ENCODE measurements at regions not wholly inside any gene's neighbourhood (a gene's known extent, or its start where the extent isn't known, plus 50 kb on each side); places are given as distances from the start of the nearest gene placed in this dataset.
"Not testable (repeated sequence)": the region's sequence is repeated elsewhere in the genome, so short reads cannot be mapped to it uniquely, and the experiment has no call there.

DNA sequence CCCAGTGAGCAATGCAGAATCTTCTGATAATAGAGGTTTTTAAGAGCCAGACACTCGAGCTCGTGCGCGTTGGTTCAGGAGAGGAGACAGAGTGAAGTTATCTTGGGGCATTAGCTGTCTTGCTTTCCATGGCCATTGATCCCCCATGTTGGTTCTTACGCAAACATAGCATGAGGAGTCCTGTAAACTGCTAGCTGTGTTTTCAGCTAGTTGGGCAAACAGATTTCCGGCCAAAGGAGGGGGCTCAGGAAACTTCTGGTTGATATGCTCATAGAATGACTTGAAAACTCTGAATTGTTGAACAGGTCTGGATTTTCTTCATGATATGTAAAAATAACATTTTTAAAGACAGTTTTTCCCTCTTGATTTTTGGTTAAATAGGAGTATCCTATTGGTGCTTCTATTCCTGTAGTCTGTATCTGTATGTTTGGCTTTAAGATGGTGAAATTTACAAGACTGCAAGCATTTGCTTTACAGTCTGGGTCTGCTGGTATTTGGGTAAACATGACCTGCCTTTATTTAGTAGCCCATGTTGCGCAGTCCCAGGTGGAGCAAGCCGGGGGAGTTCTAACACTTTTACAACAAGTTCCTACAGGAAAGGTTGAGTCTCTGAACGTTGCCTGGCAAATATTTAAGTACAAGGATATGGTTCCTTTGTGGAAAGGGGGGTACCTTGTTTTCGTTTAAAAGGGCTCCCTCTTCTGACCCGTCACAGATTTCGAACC, 218.4 kb upstream of the KCND2 start:
- DNase-seq, result no peak

DNA sequence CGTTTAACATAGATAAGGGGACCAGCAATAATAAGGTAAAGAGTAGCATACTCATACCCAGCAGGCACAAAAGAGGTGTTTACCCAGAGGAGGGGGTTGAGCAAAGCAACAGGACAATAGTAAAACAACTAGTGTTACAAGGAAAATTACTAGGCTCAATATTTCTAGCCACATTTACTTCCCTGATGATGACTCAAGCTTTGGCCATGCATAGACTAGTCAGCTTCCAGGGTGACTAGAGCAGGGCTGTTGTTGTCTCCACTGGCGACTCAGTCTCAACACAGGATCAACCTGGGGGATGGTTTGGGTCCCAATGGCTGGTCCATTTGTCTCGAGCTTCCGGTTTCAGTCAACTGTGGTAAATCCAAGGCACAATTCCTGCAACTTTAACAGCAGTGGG, 217.7 kb upstream of the KCND2 start:
- no peak for DNase-seq

DNA sequence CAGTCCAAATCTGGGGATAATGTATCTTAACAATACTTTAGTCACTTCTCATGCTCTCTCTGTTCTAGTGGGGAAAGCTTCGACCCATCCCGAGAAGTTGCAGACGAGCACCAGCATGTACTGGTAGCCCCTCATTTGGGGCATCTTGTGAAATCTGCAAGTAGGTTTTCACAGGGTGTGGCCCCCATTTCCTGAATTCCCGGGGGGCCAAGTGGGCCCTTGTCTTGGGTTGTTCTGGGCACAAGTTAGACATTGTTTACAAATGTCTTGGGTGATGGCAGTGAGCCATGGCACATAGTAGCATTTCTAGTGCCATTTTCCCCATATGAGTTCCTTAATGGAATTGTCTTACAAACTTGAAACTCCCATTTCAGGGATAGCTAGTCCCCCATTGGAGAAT, 216.7 kb upstream of the KCND2 start:
- no peak for DNase-seq

DNA sequence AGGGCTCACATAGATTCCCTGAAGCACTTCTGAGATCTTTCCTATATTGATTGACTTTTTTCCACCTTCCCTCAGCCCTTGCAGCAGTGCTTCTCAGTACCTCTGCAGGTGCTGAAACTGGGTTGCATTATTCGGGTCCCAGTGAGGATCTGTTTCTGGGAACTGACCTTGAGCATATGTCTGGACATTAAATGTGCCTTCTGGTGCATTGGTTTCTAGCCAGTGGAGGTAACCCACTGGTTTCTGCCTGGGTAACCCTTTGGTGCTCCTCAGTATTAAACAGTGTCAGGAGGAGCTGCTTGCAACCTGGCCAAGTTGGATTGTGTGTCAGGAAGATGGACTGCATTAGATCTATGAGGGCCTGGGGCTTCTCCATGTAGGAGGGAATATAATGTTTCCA, 213.3 kb upstream of the KCND2 start:
- DNase-seq, result no peak

DNA sequence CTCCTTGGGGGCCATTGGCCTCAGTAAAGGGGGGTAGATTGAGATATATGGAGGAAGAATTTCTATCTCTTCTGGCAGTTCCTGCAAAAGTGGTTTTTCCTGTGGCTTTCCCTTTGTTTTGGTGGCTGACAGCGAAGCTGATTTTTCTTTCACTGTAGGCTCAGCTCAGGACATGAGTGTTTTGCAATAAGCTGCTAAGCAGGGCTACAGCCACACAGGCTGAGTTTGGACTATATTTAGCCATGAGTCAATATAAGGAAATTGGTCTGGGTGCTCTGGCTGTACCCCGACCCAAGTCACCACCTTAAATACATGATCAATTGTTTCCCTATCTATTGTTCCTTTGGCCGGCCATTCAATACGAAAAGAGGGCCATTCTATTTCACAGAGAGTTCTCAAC, 212.7 kb upstream of the KCND2 start:
- DNase-seq, result no peak

DNA sequence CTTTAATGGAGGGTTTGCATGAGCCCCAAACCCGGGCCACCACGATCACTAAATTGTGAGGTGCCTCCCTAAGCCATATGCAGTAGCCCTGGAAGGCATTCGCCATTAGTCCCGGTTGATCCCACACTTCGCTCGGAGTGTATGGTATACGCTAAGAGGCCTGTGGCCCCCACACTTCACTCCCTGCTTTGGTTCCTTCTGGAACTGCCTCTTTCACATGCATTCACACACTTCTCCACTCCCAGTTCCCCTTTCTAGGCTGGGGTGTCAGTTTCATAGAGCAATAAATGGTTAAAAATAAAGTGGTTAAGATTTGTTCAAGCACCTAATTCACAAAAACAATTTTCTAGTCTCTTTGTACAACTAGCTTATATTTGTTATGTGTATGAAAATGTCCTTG, 212.1 kb upstream of the KCND2 start:
- no peak for DNase-seq

DNA sequence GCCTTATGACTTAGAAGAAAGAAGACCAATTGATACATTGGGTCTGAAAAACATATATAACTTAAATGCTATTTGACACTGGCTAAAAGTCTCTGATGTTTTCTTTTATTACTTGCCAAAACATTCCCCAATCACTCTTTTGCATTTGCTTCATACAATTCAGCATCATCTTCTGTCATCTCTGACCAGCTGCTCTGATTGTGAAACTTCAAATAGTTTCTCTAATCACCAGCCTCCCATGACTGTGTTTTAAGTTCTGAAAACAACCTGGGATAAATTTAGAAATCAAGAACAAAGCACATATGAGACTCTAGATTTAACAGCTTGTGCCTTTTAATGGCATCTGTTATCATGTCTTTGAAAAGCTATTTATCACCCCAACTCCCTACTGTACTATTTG, 208.4 kb upstream of the KCND2 start:
- DNase-seq, result no peak

DNA sequence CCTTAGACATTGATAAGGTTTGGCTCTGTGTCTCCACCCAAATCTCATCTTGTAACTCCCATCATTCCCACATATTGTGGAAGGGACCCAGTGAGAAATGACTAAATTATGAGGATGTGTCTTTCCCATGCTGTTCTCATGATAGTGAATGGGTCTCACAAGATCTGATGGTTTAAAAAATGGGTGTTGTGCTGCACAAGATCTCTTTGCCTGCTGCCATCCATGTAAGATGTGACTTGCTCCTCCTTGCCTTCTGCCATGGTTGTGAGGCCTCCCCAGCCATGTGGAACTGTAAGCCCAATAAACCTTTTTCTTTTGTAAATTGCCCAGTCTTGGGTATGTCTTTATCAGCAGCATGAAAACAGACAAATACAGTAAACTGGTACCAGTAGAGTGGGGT, 206.1 kb upstream of the KCND2 start:
- DNase-seq, result not testable (repeated sequence)

DNA sequence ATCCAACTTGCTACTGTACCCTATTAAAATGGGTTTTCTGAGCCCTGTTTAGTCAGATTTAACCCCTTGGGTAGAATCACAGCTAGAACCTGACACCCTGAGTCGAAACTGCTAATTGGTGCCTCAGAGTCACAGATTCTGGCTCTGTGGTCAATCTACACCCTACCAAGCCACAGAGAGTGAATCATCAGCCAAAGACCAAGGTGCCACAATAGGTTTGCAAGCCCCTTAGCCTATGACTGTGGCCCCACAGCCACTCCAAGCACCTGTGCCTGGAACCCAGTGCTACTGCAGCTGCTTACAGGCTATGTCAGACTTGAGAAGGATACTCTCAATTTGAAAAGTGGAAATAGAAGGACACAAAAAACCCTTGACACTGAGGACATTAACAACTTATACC, 202.8 kb upstream of the KCND2 start:
- DNase-seq, result no peak

DNA sequence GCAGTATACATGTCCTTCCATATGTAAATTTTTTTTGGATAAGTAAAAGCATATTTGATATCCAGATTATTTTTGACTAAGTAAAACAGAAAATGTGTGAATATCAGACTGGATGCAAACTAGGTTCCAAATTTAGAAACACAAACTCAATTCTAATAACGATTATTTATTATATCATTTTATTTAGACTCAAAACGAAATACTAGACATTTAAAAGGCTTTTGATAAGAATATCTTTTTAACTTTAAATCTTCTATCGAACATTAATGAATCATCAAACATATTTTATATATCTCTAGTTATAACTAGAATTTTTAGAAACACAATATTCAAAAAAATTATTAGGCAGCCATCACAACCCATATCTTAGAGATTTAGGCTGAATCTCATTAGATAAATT, 195.2 kb upstream of the KCND2 start:
- DNase-seq, result no peak

DNA sequence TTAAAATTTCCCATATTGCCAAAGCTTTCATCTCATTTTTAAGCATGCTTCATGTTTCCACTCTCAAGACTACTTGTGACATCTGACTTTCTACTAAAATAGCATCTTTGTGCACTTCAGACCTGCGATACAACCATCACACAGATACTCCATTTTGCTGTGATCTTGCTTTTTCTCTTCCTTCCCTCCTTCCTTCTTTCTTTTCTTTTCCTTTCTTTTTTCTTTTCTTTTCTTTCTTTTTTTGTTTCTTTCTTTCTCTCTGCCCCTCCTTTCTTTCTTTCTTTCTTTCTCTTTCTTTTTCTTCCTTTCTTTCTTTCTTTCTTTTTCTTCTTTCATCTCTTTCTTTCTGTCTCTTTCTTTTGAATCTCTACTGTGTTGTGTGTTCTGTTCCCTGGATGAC, 194.0 kb upstream of the KCND2 start:
- no peak for DNase-seq

DNA sequence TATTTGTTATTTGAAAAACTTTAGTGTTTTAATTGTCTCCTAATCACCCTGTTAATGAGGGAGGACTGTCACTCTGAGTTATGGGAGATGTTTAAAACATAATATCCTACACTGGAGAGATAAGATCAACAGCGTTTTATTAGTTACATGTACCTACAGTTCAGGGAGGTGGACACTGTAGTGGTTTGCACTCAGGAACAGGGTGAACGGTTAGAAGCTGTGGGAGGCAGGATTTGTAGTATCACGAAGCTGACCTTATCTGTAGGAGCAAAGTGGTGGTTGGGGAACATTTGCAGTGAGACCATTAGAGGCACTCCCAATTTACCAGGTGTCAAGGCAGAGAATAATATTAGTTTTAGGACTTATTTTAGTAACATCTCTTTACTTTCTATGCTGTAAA, 193.3 kb upstream of the KCND2 start:
- no peak for DNase-seq

DNA sequence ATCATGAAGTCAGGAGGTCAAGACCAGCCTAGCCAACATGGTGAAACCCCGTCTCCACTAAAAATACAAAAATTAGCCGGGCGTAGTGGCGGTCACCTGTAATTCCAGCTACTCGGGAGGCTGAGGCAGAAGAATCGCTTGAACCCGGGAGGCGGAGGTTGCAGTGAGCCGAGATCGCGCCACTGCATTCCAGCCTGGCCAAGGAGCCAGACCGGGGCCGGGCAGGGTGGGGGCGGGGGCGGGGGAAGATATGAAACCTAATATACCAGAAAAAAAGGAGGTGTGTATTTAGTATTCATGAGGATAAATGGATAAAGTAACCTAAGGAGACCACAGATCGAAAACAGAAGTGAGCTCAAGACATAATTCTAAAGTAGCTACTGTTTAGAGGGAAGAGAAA, 186.5 kb upstream of the KCND2 start:
- DNase-seq, result not testable (repeated sequence)

DNA sequence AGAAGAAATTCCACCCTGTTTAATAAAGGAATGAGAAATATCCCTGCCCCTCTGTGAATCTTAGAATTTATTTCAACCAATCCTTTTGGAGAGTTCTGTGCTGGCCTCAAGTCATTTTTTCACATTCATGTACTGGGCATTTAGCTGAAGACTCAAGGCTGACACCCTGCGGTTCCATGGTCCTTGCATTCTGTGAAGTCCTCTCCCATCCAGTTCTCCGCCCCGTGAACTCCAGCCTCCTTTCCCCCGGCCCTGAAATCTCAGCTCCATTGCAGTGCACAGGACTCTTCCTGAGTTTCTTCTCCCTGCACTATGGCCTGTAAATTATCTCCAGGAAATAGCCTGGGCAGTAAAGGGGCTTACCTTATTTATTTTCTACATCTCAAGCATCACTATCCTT, 183.0 kb upstream of the KCND2 start:
- no peak for DNase-seq

DNA sequence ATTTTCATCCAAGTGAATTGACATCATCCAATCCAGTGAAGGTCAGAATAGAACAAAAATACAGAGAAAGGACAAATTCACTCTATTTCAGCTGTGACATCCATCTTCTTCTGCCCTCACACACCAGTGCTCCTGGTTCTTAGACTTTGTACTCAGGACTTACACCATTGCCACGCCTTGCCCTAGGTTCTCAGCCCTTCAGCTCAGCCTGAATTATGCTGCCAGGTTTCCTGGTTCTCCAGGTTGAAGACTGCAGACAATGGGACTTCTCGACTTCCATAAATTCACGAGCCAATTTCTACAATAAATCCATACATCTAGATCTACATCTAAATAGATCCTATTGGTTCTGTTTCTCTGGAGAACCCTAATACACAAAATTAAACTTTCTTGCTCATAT, 181.2 kb upstream of the KCND2 start:
- DNase-seq, result no peak

DNA sequence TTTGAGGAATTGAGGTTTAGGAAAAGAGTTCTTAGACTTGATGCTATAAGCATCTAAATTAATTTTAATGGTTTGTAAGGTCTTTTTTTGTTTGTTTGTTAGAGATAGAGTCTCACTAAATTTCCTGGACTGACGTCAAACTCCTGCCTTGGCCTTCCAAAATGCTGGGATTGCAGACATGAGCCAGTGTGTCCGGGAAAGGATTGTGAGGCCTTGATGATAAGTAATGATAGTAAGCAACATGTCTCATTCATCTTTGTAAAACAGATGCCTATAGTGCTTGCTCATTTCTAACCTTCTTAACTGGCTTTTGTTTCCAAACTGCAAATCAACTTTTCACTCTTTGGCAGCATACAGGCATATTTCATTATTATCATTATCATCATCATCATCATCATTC, 176.0 kb upstream of the KCND2 start:
- DNase-seq, result no peak

DNA sequence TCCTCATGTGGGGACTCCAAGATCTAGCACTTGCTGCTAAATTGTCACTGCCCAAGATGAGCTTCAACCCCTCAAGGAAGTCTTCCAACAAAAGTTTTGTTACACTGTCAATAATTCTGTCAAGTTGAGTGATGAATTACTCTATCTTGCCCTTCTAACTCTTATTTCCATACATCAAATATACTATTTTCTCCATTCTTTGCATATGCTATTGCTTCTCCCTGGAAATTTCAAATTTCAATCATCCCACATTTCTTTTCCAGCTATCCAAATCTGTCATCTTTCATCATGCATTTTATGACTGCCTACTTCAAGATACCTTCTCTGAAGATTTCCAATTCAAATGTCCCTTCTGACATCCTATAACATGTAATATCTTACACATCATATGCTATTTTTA, 175.2 kb upstream of the KCND2 start:
- DNase-seq, result no peak

DNA sequence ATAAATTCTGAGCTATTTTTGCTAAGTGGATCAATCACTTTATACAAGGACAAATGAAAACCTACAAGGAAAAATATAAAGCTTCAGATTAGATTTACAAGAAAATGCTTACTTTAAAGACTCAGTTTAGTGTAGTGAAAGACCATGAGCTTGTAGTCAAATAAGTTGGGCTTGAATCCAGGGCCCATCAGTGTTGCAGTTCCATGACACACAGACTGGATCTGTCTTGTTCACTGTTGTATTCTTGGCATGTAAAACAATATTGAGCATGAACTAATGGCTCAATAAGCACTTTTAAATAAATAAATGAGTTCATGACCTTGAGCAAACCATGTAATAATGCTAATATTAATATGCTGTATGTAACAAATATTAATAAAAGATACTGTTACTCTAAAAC, 164.6 kb upstream of the KCND2 start:
- DNase-seq, result no peak

DNA sequence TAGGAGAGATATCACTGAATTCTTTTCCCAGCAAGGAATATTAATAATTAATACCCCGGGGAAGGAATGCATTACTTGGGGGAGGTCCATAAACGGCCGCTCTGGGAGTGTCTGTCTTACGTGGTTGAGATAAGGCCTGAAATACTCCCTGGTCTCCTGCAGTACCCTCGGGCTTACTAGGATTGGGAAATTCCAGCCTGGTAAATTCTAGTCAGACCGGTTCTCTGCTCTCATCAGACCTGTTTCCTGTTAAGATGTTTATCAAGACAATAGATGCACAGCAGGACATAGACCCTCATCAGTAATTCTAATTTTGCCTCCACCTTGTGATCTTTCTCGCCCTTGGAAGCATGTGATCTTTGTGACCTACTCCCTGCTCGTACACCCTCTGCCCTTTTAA, 162.8 kb upstream of the KCND2 start:
- no peak for DNase-seq

DNA sequence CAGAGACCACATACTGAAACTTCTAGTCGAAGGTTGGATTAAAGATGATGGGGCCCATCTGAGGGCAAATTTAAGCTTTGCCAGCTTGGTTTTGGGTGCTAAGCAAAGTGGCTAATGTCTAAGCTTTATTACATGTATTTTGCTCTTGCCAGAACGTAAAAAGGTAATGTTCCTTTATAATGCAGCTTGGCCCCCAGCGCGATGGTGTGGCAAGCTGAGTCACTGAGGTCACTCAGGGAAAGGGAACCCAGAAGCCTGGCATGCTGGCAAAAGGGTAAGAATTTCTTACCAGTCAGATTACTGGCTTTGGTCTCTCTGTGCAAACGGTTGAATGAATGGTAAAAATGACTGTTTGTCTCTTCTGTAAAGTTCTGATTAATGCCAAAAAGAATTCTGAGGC, 158.3 kb upstream of the KCND2 start:
- no peak for DNase-seq

DNA sequence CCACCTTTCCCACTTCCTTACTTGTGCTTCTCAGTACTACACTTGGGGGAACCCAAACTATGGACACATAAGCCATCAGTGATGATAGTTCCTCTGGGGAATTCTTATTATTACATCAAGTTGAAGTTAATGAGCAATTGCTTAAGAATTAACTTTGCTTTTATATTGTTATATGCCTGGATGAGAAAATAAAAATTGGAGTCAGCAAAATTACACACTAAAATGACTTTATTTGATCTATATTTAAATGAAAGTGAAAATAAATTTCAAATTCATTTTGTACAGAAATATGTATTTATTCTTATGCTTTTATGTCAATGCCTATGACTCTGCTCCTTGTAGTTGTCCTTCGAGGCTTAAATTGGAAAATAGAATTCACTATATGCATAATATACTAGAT, 149.4 kb upstream of the KCND2 start:
- DNase-seq, result no peak

DNA sequence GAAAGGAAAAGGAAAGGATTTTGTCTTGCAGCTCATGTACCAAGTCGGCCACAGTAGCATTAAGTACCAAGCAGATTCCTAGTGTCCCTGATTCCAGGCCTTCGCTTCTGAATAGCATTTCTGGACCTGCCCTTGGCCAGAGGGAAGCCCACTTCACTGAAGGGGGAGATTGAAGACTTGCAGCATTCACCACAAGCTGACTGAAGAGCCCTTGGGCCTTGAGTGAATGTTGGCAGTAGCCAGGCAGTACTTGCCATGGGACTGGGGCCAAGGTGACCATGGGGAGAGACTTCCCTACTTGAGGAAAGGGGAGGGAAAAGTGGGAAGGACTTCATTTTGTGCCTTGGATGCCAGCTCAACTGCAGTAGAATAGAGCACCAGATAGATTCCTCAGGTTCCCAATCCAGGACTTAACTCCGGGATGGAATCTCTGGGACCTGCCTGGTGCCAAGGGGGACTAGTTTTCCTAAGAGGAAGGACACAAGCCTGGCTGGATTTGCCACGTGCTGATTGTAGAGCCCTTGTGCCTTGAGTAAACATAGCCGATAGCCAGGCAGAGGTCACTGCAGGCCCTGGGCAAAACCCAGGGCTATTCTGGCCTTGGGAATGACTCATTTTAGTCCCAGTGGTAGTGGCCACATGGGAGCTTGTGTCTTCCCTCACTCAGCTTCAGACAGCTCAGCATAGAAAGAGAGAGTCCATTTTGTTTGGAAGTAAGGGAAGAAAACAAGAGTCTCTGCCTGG, 141.7 kb upstream of the KCND2 start:
- no peak for DNase-seq

DNA sequence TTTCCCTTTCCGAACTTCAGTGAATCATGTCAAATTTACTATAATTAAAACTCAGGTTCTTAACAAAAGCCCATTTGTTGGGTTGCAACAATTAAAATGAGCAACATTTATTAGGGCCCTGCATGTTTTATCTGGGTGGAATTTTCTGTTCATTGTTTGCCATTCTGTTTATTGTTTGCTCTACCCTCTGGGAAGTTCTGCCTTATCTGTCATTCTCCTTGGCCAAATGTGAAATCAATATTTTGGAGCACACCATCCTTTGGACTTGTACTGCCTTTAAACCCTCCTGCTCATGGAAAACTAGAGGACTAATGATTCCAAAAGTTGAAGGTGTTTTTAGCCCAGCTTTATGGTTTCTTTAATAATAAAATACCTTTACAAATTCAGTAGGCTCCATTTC, 134.5 kb upstream of the KCND2 start:
- DNase-seq, result no peak

DNA sequence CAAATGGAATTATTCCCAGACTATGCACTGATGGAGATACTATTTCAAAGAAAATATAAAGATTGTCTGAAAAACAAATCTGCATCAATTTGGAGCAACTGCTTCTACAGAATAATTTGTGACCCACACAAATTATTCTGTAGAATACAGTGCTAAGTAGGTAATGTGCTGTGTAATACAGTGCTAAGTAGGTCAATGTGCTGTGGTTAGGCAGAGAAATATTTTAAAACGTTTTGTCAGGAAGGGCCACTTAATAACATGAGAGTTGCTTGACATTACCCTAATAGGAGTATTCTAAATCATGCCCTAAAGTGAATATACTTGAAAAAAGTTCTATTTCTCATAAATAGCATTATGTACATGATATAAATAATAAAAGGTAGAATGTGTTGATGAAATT, 116.5 kb upstream of the KCND2 start:
- DNase-seq, result no peak

DNA sequence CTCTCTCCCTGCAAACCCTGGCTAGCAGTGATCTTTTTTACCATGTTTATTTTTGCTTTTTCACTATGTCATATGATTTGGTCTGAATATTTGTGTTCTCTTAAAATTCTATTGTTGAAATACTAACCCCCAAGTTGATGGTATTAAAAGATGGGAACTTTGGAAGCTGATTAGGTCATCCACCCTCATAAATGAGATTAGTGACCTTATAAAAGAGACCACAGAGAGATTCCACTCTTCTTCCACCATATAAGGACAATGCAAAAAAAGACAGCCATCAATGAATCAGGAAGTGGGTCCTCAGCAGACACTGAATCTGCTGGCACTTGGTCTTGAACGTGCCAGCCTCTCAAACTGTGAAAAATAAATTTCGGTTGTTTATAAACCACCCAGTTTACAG, 112.8 kb upstream of the KCND2 start:
- DNase-seq, result no peak

All from suppressor macrophage treated with lipopolysaccharide for 4 hours (primary cell).